Activated CD8-positive, alpha-beta memory T cell treated with anti-CD3 and anti-CD28 coated beads, Interleukin-2, amount 10 ng/mL, durations not matched to agents 7 days and 5 days (primary cell): ENCODE measurements at regions not wholly inside any gene's neighbourhood (a gene's known extent, or its start where the extent isn't known, plus 50 kb on each side); places are given as distances from the start of the nearest gene placed in this dataset.

Source experiments
- ATAC-seq: fragments of 150-1000 bp; cut with Tn5 transposase; one replicate; pipeline ENCODE4 v1.10.0; 2021; ENCODE audit warnings: moderate library complexity
- CTCF ChIA-PET: fragments of 350-600 bp; sonication (Branson Sonifier 250); formaldehyde crosslinking; loops from one replicate; lab custom pipeline; 2021; ENCODE audit warnings: antibody characterized with exemption; lab: Charles Lee
- DNase-seq: peaks from one replicate; pipeline ENCODE4 v3.0.0-alpha.2; 2020
- H3K27ac Mint-ChIP-seq: one replicate; pipeline ENCODE4 v1.8.0; 2021; ENCODE audit warnings: mild to moderate bottlenecking, mixed read lengths
- H3K27me3 Mint-ChIP-seq: one replicate; pipeline ENCODE4 v1.8.0; 2021; ENCODE audit warnings: mixed read lengths
- H3K36me3 Mint-ChIP-seq: one replicate; pipeline ENCODE4 v1.8.0; 2021; ENCODE audit warnings: mild to moderate bottlenecking, mixed read lengths
- H3K4me1 Mint-ChIP-seq: one replicate; pipeline ENCODE4 v1.8.0; 2021; ENCODE audit warnings: mixed read lengths
- H3K4me3 Mint-ChIP-seq: one replicate; pipeline ENCODE4 v1.8.0; 2021; ENCODE audit warnings: mild to moderate bottlenecking, moderate library complexity, mixed read lengths
- H3K9me3 Mint-ChIP-seq: one replicate; pipeline ENCODE4 v1.8.0; 2022; ENCODE audit warnings: low read depth, mixed read lengths

DNA sequence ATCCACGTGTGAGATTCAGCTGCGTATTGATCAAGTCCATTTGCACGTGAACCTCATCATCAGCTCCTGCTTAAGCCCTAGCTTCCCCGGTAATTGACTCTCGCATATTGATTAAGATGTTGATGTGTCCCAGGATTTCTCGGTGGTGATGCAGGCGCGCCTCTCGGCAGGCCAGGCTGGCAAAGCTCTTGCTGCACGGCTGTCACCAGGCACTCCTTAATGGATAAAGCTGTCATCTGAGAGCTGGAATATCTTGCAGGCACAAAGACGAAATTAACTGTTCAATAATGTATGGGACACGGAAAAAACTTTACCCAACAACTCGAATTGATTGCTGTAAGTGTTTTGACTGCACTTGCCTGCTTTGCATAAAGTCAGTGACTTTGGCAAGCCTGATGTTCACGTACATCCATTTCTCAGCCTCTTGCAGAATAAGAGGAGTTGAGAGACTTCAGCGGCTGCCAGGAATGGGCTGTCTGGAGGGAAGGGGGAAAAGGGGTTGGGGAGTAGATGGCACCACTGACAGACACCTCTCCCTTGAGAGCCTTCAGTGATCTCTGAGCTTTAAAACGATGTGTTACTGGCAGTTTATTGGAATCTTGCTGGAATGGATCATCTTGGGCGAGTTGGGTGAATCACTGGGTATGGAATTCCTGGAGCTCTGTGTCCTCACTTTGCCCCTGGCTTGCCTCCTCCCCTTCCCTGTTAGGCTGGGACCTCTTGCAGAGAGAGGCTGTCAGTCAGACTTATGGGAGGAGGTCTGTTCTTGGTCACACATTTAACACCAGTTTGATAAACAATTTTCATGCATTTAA is 650.3 kb downstream of the CCDC171 start:
- CTCF ChIA-PET: no interaction called here
- H3K9me3 Mint-ChIP-seq: no peaks in the 10 kb centered on the region
- DNase-seq: no peak
- no peaks in the 10 kb centered on the region for H3K4me1 Mint-ChIP-seq
- H3K27me3 Mint-ChIP-seq: no peaks in the 10 kb centered on the region
- no peak overlapping the region for H3K27ac Mint-ChIP-seq
- ATAC-seq: no peak
- no peaks in the 10 kb centered on the region for H3K36me3 Mint-ChIP-seq
- no peak overlapping the region for H3K4me3 Mint-ChIP-seq

GRCh38 chr9:16203729-16204573 is 651.1 kb downstream of the CCDC171 start:
- no peak for ATAC-seq
- Mint-ChIP-seq H3K4me3 (no peak overlapping the region), H3K36me3 (no peaks in the 10 kb centered on the region), H3K27me3 (no peaks in the 10 kb centered on the region), H3K27ac (no peak overlapping the region), H3K4me1 (no peaks in the 10 kb centered on the region), H3K9me3 (no peaks in the 10 kb centered on the region)
- DNase-seq: no peak
- CTCF ChIA-PET: no interaction called here

GRCh38 chr9:16205455-16205854 is 652.6 kb downstream of the CCDC171 start:
- no peaks in the 10 kb centered on the region for H3K36me3 Mint-ChIP-seq
- no peak for DNase-seq
- no peak for ATAC-seq
- no peak overlapping the region for H3K4me3 Mint-ChIP-seq
- CTCF ChIA-PET: no interaction called here
- no peaks in the 10 kb centered on the region for H3K9me3 Mint-ChIP-seq
- no peak overlapping the region for H3K27ac Mint-ChIP-seq
- H3K4me1 Mint-ChIP-seq: no peaks in the 10 kb centered on the region
- H3K27me3 Mint-ChIP-seq: no peaks in the 10 kb centered on the region

DNA sequence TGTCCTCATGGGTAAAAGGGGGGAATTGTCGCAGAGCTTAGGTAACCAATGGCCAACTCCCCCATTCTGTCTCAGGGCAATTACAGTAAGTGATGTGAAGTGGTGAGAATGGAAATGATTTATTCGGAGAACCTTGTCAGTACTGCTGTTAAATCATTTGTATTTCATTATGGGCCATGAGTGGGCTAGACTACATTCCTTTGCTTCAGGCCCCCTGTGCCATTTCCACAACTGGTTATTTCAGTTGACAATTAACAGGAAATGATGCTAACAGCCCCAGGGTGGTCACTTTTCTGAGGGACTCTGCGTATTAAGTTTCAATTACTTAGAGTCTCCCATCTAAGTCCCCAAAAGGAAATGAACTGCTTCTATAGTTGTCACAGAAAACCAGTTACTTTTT is 653.7 kb downstream of the CCDC171 start:
- CTCF ChIA-PET: no interaction called here
- H3K27me3 Mint-ChIP-seq: no peaks in the 10 kb centered on the region
- no peaks in the 10 kb centered on the region for H3K4me1 Mint-ChIP-seq
- H3K36me3 Mint-ChIP-seq: no peaks in the 10 kb centered on the region
- no peaks in the 10 kb centered on the region for H3K9me3 Mint-ChIP-seq
- no peak overlapping the region for H3K4me3 Mint-ChIP-seq
- no peak overlapping the region for H3K27ac Mint-ChIP-seq
- DNase-seq: no peak
- ATAC-seq: no peak

GRCh38 chr9:16207161-16207560 is 654.3 kb downstream of the CCDC171 start:
- ATAC-seq: no peak
- no peaks in the 10 kb centered on the region for H3K9me3 Mint-ChIP-seq
- H3K27me3 Mint-ChIP-seq: no peaks in the 10 kb centered on the region
- no peaks in the 10 kb centered on the region for H3K4me1 Mint-ChIP-seq
- CTCF ChIA-PET: no interaction called here
- H3K36me3 Mint-ChIP-seq: no peaks in the 10 kb centered on the region
- no peak overlapping the region for H3K4me3 Mint-ChIP-seq
- DNase-seq: no peak
- H3K27ac Mint-ChIP-seq: no peak overlapping the region

DNA sequence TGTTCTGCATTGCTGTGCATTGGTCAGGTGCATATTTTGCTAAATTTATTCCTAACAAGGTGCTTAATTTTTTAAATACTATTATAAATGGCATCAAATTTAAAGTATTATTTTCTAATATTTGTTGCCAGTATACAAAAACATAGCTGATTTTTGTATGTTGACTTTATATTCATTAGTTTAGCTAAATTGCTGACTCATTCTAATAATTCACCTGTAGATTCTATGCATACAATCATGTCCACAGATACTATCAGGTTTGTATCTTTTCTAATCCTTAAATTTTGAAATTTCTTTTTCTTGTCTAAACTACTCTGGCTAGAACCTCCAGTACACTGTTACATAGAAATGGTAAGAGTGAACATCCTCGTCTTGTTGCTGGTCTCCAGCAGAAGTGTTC is 657.6 kb downstream of the CCDC171 start:
- Mint-ChIP-seq H3K27me3 (no peaks in the 10 kb centered on the region), H3K36me3 (no peaks in the 10 kb centered on the region), H3K9me3 (no peaks in the 10 kb centered on the region), H3K4me3 (no peak overlapping the region), H3K4me1 (no peaks in the 10 kb centered on the region), H3K27ac (no peak overlapping the region)
- DNase-seq: no peak
- CTCF ChIA-PET: no interaction called here
- ATAC-seq: no peak

GRCh38 chr9:16211946-16212345 is 658.5 kb downstream of the BNC2 start:
- CTCF ChIA-PET: no interaction called here
- Mint-ChIP-seq H3K4me3 (no peak overlapping the region), H3K4me1 (no peaks in the 10 kb centered on the region), H3K27ac (no peak overlapping the region), H3K27me3 (no peaks in the 10 kb centered on the region), H3K36me3 (no peaks in the 10 kb centered on the region), H3K9me3 (no peaks in the 10 kb centered on the region)
- no peak for DNase-seq
- no peak for ATAC-seq

GRCh38 chr9:16213781-16214515 is 656.5 kb downstream of the BNC2 start:
- Mint-ChIP-seq H3K4me1 (no peaks in the 10 kb centered on the region), H3K27me3 (no peaks in the 10 kb centered on the region), H3K9me3 (no peaks in the 10 kb centered on the region), H3K4me3 (no peak overlapping the region), H3K27ac (no peak overlapping the region), H3K36me3 (no peaks in the 10 kb centered on the region)
- CTCF ChIA-PET: no interaction called here
- ATAC-seq (no peak), DNase-seq (no peak)

DNA sequence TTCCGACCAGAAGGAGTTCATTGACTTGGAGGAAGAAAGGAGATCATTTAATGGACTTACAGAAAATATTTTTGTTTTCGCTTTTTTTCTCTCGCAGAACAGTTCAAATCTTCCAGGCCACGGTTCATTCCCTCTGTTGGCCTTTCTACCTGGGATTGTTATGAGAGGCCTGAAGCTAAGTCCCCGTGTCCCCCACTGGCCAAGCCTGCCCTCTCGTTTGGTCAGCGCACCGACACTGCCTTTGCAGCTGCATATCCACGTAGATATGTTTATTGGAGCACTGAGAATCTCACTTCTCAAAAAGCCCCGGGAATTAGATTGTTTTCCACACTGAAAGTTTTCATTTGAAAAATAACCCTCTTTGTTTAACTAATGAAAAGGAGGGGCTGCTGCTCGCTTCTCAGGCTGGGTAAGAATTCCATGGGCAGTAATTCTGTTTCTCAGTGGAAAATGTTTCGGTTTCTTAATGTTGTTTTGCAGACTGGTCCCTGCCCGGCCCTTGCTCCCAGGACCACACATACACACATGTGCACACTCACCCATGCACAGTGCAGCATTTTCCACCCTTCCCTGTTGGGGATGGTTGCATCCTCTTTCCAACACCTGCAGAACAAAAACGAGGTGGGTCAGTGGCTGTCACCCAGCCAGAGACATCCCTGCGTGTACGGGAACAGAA is 655.7 kb downstream of the BNC2 start:
- no peak overlapping the region for H3K27ac Mint-ChIP-seq
- H3K27me3 Mint-ChIP-seq: no peaks in the 10 kb centered on the region
- no peaks in the 10 kb centered on the region for H3K36me3 Mint-ChIP-seq
- H3K9me3 Mint-ChIP-seq: no peaks in the 10 kb centered on the region
- H3K4me3 Mint-ChIP-seq: no peak overlapping the region
- H3K4me1 Mint-ChIP-seq: no peaks in the 10 kb centered on the region
- no peak for ATAC-seq
- CTCF ChIA-PET: no interaction called here
- no peak for DNase-seq

DNA sequence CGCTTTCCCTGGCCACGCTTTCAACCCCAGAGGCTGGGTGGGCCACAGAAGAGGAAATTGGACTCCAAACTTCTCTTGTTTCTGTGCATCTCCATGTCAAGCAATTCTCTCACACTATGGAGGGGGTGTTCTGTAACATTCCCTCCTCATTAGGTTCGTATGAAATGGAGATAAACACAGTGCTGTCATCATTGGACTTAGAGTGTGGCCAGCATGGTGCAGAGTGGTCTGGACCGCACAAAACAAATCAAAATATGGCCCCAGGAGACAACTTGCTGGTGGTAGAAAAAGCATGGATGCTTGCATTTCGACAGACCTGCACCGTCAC is 655.2 kb downstream of the BNC2 start:
- Mint-ChIP-seq H3K27ac (no peak overlapping the region), H3K27me3 (no peaks in the 10 kb centered on the region), H3K4me1 (no peaks in the 10 kb centered on the region), H3K36me3 (no peaks in the 10 kb centered on the region), H3K9me3 (peaks cover 1% of the 10 kb centered on the region), H3K4me3 (no peak overlapping the region)
- ATAC-seq: no peak
- CTCF ChIA-PET: no interaction called here
- DNase-seq: no peak

DNA sequence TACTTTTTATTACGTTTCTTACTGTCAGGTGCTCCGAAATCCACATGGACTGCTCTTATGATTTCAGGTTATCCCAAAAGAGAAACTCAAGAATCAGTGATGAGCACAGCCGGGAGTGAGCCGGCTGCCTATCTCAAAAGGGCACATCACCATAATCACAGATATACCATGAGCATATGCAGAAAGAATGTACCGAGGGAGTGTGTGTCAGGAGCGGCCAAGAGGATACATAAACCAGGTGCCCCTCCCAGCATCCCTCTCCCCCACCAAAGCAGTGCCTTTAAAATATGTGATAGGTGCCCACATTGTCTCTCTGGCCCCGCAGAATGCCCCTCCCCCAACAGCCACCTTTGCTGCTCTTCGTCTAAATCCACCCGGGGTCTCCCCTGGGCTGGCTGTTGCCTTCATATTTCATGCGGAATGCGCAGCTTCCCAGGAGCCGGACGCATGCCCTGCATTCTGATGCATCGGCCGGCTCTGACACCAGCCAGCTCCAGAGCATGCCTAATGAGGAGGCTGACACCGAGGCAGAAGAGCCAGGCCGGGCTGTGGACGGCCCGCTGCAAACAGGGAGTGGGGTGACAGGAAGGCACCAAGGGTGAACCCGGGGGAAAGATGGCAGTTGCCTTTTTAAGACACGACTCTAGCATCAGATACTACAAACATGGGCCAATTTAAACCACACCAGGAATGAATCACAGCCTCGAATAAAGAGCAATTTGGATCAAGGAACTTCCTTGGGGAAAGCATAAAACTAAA is 652.3 kb downstream of the BNC2 start:
- no peak overlapping the region for H3K4me3 Mint-ChIP-seq
- no peaks in the 10 kb centered on the region for H3K4me1 Mint-ChIP-seq
- no peaks in the 10 kb centered on the region for H3K27me3 Mint-ChIP-seq
- ATAC-seq: no peak
- no peak overlapping the region for H3K27ac Mint-ChIP-seq
- peaks cover 2% of the 10 kb centered on the region for H3K9me3 Mint-ChIP-seq
- no peak for DNase-seq
- CTCF ChIA-PET: no interaction called here
- H3K36me3 Mint-ChIP-seq: no peaks in the 10 kb centered on the region

GRCh38 chr9:16221366-16221765 is 649.1 kb downstream of the BNC2 start:
- H3K27ac Mint-ChIP-seq: no peak overlapping the region
- H3K4me3 Mint-ChIP-seq: no peak overlapping the region
- peaks cover 9% of the 10 kb centered on the region for H3K9me3 Mint-ChIP-seq
- no peaks in the 10 kb centered on the region for H3K27me3 Mint-ChIP-seq
- H3K4me1 Mint-ChIP-seq: no peaks in the 10 kb centered on the region
- ATAC-seq (no peak), DNase-seq (no peak)
- CTCF ChIA-PET: no interaction called here
- no peaks in the 10 kb centered on the region for H3K36me3 Mint-ChIP-seq
